ENCODE measurements at regions not wholly inside any gene's neighbourhood (a gene's known extent, or its start where the extent isn't known, plus 50 kb on each side); places are given as distances from the start of the nearest gene placed in this dataset.

DNA sequence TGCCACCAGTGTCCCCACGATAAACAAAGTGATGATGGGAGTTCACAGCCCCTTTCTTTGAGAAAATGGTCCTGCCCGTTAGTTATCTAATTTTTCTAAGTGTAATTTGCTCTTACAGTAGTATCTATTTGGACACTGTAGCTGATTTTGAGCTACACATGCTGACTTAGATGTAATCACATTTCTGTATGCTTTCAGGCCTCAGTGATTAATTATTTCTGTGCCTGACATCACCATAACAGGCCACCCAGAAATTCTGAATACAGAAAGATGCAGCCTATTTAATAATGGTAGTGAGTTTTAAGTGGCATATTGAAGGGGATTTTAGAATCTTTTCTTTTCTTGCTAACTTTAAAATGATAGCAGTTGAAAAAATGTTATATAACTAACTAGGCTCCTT, 147.6 kb upstream of the ANXA10 start:
- TF ChIP-seq SUZ12 (IDR thresholded peaks at IDR 0.05; ENCODE audit: extremely low read depth, insufficient read depth, insufficient read length) (no peak), YY1 (IDR thresholded peaks at IDR 0.05; ENCODE audit: insufficient read depth, insufficient read length) (no peak), ZNF274 (IDR thresholded peaks at IDR 0.05; ENCODE audit: low read depth, low read length) (no peak)
